NT2/D1 (cell line): ENCODE measurements at regions not wholly inside any gene's neighbourhood (a gene's known extent, or its start where the extent isn't known, plus 50 kb on each side); places are given as distances from the start of the nearest gene placed in this dataset.

Source experiments
- SUZ12 ChIP-seq: IDR thresholded peaks from 2 replicates; pipeline ENCODE4 v1.6.1; 2011; ENCODE audit not compliant: insufficient read length, insufficient read depth; ENCODE audit errors: extremely low read depth
- YY1 ChIP-seq: IDR thresholded peaks from 2 replicates; pipeline ENCODE4 v1.6.1; 2011; ENCODE audit not compliant: insufficient read length, insufficient read depth
- ZNF274 ChIP-seq: IDR thresholded peaks from 2 replicates; pipeline ENCODE4 v1.6.1; 2011; ENCODE audit warnings: mild to moderate bottlenecking, low read depth, low read length

- no peak for TF ChIP-seq ZNF274
- TF ChIP-seq YY1, result no peak
- TF ChIP-seq SUZ12, result no peak
Measured at GRCh38 chr4:115424852-115425251, 311.4 kb upstream of the NDST4 start.
